Hepatocyte (in vitro differentiated cells): ENCODE measurements at regions not wholly inside any gene's neighbourhood (a gene's known extent, or its start where the extent isn't known, plus 50 kb on each side); places are given as distances from the start of the nearest gene placed in this dataset.

Experiments used
- DNase-seq: peaks from one replicate; pipeline ENCODE4 v3.0.0-alpha.2; 2016; ENCODE audit warnings: low spot score
- H2AFZ ChIP-seq: fragments of 200-600 bp; sonication (generic); 2 replicates; pipeline ENCODE4 v1.6.0; 2016; ENCODE audit warnings: antibody characterized with exemption, mild to moderate bottlenecking
- H3K27ac ChIP-seq: fragments of 200-600 bp; sonication (generic); 2 replicates; pipeline ENCODE4 v1.5.1; 2016; ENCODE audit warnings: mild to moderate bottlenecking
- H3K27me3 ChIP-seq: fragments of 200-600 bp; sonication (generic); 2 replicates; pipeline ENCODE4 v1.6.1; 2016
- H3K36me3 ChIP-seq: fragments of 200-600 bp; sonication (generic); replicated peaks from 2 replicates; pipeline ENCODE4 v1.5.1; 2016; ENCODE audit warnings: low read depth; ENCODE audit not compliant: insufficient read depth
- H3K4me1 ChIP-seq: fragments of 200-600 bp; sonication (generic); 2 replicates; pipeline ENCODE4 v1.5.1; 2016; ENCODE audit warnings: mild to moderate bottlenecking, moderate library complexity; ENCODE audit not compliant: insufficient read depth
- H3K4me2 ChIP-seq: fragments of 200-600 bp; sonication (generic); 2 replicates; pipeline ENCODE4 v1.6.0; 2016
- H3K4me3 ChIP-seq: fragments of 200-600 bp; sonication (generic); 2 replicates; pipeline ENCODE4 v1.5.1; 2016; ENCODE audit warnings: mild to moderate bottlenecking
- H3K79me2 ChIP-seq: fragments of 200-600 bp; sonication (generic); 2 replicates; pipeline ENCODE4 v1.6.0; 2017; ENCODE audit warnings: mild to moderate bottlenecking
- H3K9me2 ChIP-seq: fragments of 200-600 bp; sonication (generic); replicated peaks from 2 replicates; pipeline ENCODE4 v1.6.0; 2017; ENCODE audit warnings: mild to moderate bottlenecking; ENCODE audit not compliant: insufficient read depth
- H3K9me3 ChIP-seq: fragments of 200-600 bp; sonication (generic); 2 replicates; pipeline ENCODE4 v1.5.1; 2016; ENCODE audit warnings: low read depth, mild to moderate bottlenecking
- H4K20me1 ChIP-seq: fragments of 200-600 bp; sonication (generic); 2 replicates; pipeline ENCODE4 v1.6.0; 2016; ENCODE audit warnings: mild to moderate bottlenecking; ENCODE audit not compliant: insufficient read depth, poor library complexity, severe bottlenecking
- EZH2 ChIP-seq: fragments of 200-600 bp; sonication (generic); IDR thresholded peaks from 2 replicates; pipeline ENCODE4 v1.6.1; 2016; ENCODE audit warnings: antibody characterized with exemption, mild to moderate bottlenecking, borderline replicate concordance
- EZH2phosphoT487 ChIP-seq: fragments of 200-600 bp; sonication (generic); IDR thresholded peaks from one replicate; pipeline ENCODE4 v1.6.1; 2018; ENCODE audit warnings: antibody characterized with exemption, mild to moderate bottlenecking, low read depth, moderate library complexity; ENCODE audit not compliant: unreplicated experiment, severe bottlenecking
- WGBS: methylation state at CpG from one replicate; pipeline ENCODE4 v1.1.6; 2016; ENCODE audit warnings: low lambda C conversion rate; ENCODE audit errors: missing lambda C conversion rate; 5-methylcytosine and 5-hydroxymethylcytosine counted together
- TF ChIP-seq, protein P1 (sequence below): fragments of 200-600 bp; sonication (generic); IDR thresholded peaks from 2 replicates; pipeline ENCODE4 v1.5.1; 2016; ENCODE audit warnings: antibody characterized with exemption, mild to moderate bottlenecking; ENCODE audit not compliant: poor library complexity

GRCh38 chr22:48867891-48868290, 959.8 kb downstream of the BRD1 start:
- Histone ChIP-seq H3K4me2 (no peak overlapping the region), H3K27me3 (no peaks in the 10 kb centered on the region), H3K9me2 (no peaks in the 10 kb centered on the region), H4K20me1 (no peaks in the 10 kb centered on the region), H3K36me3 (no peaks in the 10 kb centered on the region), H2AFZ (no peak overlapping the region), H3K27ac (no peak overlapping the region), H3K9me3 (no peaks in the 10 kb centered on the region), H3K4me3 (no peak overlapping the region), H3K79me2 (no peaks in the 10 kb centered on the region), H3K4me1 (no peaks in the 10 kb centered on the region)
- no peak for DNase-seq
- TF ChIP-seq, protein P1, sequence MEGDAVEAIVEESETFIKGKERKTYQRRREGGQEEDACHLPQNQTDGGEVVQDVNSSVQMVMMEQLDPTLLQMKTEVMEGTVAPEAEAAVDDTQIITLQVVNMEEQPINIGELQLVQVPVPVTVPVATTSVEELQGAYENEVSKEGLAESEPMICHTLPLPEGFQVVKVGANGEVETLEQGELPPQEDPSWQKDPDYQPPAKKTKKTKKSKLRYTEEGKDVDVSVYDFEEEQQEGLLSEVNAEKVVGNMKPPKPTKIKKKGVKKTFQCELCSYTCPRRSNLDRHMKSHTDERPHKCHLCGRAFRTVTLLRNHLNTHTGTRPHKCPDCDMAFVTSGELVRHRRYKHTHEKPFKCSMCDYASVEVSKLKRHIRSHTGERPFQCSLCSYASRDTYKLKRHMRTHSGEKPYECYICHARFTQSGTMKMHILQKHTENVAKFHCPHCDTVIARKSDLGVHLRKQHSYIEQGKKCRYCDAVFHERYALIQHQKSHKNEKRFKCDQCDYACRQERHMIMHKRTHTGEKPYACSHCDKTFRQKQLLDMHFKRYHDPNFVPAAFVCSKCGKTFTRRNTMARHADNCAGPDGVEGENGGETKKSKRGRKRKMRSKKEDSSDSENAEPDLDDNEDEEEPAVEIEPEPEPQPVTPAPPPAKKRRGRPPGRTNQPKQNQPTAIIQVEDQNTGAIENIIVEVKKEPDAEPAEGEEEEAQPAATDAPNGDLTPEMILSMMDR: no peak
- TF ChIP-seq EZH2phosphoT487 (no peak), EZH2 (no peak)
- 53% methylated on average over 10 of the region's 10 CpGs for WGBS

DNA sequence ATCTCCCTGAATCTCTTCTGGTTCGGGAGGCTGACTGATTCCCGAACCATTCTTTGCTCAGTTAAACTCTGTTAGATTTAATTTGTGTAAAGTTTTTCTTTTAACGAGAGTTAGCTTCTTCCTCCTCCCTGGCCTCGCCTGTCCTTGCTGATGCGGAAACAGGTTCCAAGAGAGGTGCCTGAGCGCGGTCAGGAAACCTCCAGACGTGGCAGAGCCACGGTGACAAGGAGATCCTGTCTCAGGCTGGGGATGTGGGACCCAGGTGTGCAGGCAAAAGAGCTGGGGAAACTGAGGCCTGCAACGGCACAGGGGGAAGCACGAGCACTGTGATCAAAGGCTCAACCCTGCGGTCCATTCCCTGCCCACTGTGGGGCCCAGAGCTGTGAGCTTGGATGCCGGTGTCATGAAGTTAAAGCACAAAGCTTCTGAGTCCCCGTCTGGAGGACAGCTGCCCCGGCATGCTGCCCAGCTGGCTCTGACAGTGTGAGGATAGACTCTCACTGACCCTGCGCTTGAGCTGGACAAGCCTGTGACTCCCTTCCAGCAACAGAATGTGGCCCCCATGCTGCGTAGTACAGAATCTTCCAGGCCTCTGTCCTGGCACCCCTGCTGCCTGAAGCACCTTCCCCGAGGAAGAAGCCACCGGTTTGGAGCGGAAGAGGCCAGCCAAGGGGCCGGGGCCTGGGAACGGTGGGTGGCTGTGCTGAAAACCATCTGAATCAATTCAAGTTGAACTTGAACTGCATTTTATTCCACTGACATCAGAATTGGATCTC, 960.6 kb downstream of the BRD1 start:
- TF ChIP-seq EZH2 (no peak), EZH2phosphoT487 (no peak)
- TF ChIP-seq, protein P1: no peak
- Histone ChIP-seq H3K9me2 (no peaks in the 10 kb centered on the region), H3K27ac (no peak overlapping the region), H2AFZ (no peak overlapping the region), H3K9me3 (no peaks in the 10 kb centered on the region), H3K36me3 (no peaks in the 10 kb centered on the region), H3K4me2 (no peak overlapping the region), H3K4me1 (no peaks in the 10 kb centered on the region), H3K27me3 (no peaks in the 10 kb centered on the region), H4K20me1 (no peaks in the 10 kb centered on the region), H3K4me3 (no peak overlapping the region), H3K79me2 (no peaks in the 10 kb centered on the region)
- DNase-seq: no peak
- WGBS: 86% methylated on average over 22 of the region's 22 CpGs

- TF ChIP-seq EZH2phosphoT487: no peak
- TF ChIP-seq EZH2: no peak
- TF ChIP-seq, protein P1: no peak
- H3K79me2 ChIP-seq: no peaks in the 10 kb centered on the region
Measured at GRCh38 chr22:48864748-48865147, 962.9 kb downstream of the BRD1 start.

More at GRCh38 chr22:48864748-48865147, 962.9 kb downstream of the BRD1 start:
- no peaks in the 10 kb centered on the region for H4K20me1 ChIP-seq
- H2AFZ ChIP-seq: no peak overlapping the region
- DNase-seq: no peak
- WGBS: 83% methylated on average over 10 of the region's 10 CpGs
- no peak overlapping the region for H3K4me3 ChIP-seq
- H3K27me3 ChIP-seq: no peaks in the 10 kb centered on the region
- no peaks in the 10 kb centered on the region for H3K36me3 ChIP-seq
- H3K9me2 ChIP-seq: no peaks in the 10 kb centered on the region
- H3K27ac ChIP-seq: no peak overlapping the region
- no peaks in the 10 kb centered on the region for H3K9me3 ChIP-seq
- no peak overlapping the region for H3K4me2 ChIP-seq
- no peaks in the 10 kb centered on the region for H3K4me1 ChIP-seq
